Natural killer cell treated with Interleukin-12 subunit alpha and Interleukin-12 subunit beta and Interleukin-15 and Interleukin-18, amount 100 ng/mL, for 72 hours (primary cell): ENCODE measurements at regions not wholly inside any gene's neighbourhood (a gene's known extent, or its start where the extent isn't known, plus 50 kb on each side); places are given as distances from the start of the nearest gene placed in this dataset.

Source experiments
- ATAC-seq, 2 donors: fragments of 150-1000 bp; cut with Tn5 transposase in 1 of 2; sonication (Bioruptor Pico), chemical (Tn5 transposase) in 1 of 2; 2 replicates each; pipeline ENCODE4 v1.10.0; 2021
- DNase-seq: peaks from one replicate; pipeline ENCODE4 v3.0.0; 2022; ENCODE audit warnings: low spot score
- H3K27ac Mint-ChIP-seq, 2 donors: 1 replicate in 1 of 2; 2 replicates in 1 of 2; pipeline ENCODE4 v1.8.0; 2022; ENCODE audit warnings: mixed read lengths in 2 of 2, mild to moderate bottlenecking in 1 of 2, moderate library complexity in 1 of 2
- H3K27me3 Mint-ChIP-seq, 2 donors: 1 replicate in 1 of 2; 2 replicates in 1 of 2; pipeline ENCODE4 v1.8.0; 2022; ENCODE audit warnings: mixed read lengths in 2 of 2
- H3K36me3 Mint-ChIP-seq: one replicate; pipeline ENCODE4 v1.8.0; 2022; ENCODE audit warnings: mixed read lengths
- H3K4me1 Mint-ChIP-seq, 2 donors: 1 replicate in 1 of 2; 2 replicates in 1 of 2; pipeline ENCODE4 v1.8.0; 2022; ENCODE audit warnings: low read depth in 2 of 2, mixed read lengths in 2 of 2, mild to moderate bottlenecking in 1 of 2
- H3K4me3 Mint-ChIP-seq: one replicate; pipeline ENCODE4 v1.8.0; 2022; ENCODE audit warnings: mixed read lengths
- H3K9me3 Mint-ChIP-seq: 2 replicates; pipeline ENCODE4 v1.8.0; 2022; ENCODE audit warnings: mixed read lengths

GRCh38 chr6:7664003-7664402 lies 61.9 kb upstream of the BMP6 start:
- H3K9me3 Mint-ChIP-seq = no peaks in the 10 kb centered on the region
- H3K4me1 Mint-ChIP-seq = no peaks in the 10 kb centered on the region
- H3K27ac Mint-ChIP-seq = no peak overlapping the region
- ATAC-seq (no peak), DNase-seq (no peak)
- H3K27me3 Mint-ChIP-seq = peaks cover 9 to 38% of the 10 kb centered on the region in 2 donors
- no peak overlapping the region for H3K4me3 Mint-ChIP-seq
- no peaks in the 10 kb centered on the region for H3K36me3 Mint-ChIP-seq

- Mint-ChIP-seq H3K9me3 (no peaks in the 10 kb centered on the region), H3K27me3 (peaks cover 10 to 17% of the 10 kb centered on the region in 2 donors), H3K4me3 (no peak overlapping the region), H3K4me1 (no peaks in the 10 kb centered on the region), H3K36me3 (no peaks in the 10 kb centered on the region), H3K27ac (no peak overlapping the region)
- ATAC-seq (no peak), DNase-seq (no peak)
Observed at GRCh38 chr6:7668936-7669335, 57.0 kb upstream of the BMP6 start.

- Mint-ChIP-seq H3K4me1 (no peaks in the 10 kb centered on the region), H3K27ac (no peak overlapping the region), H3K9me3 (no peaks in the 10 kb centered on the region), H3K4me3 (no peak overlapping the region), H3K27me3 (peaks cover 8 to 10% of the 10 kb centered on the region in 2 donors), H3K36me3 (no peaks in the 10 kb centered on the region)
- DNase-seq = no peak
- no peak for ATAC-seq
Observed at GRCh38 chr6:7669742-7670141, 56.2 kb upstream of the BMP6 start.

DNA sequence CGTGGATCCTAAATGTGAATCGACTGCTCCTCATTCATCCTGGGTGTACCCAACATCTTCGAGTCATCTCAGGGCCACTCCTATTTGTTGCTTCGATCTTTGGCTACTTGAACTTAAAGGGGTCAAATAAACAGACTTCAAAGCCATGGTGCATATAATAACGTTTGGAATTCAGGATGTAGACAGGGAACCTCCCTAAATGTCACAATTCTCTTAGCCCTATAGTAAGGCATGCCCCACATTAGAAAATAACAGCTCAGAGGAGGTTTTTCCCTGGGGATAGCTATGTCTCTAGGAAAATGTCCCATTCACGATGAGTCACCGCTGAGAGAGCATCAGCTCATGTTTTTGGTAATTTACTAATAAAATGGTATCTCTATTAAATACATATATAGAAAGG lies 54.8 kb upstream of the BMP6 start:
- ATAC-seq (no peak), DNase-seq (no peak)
- Mint-ChIP-seq H3K4me3 (no peak overlapping the region), H3K36me3 (no peaks in the 10 kb centered on the region), H3K9me3 (no peaks in the 10 kb centered on the region), H3K27me3 (peaks cover 7 to 10% of the 10 kb centered on the region in 2 donors), H3K4me1 (no peaks in the 10 kb centered on the region), H3K27ac (no peak overlapping the region)

- Mint-ChIP-seq H3K27ac (no peak overlapping the region), H3K36me3 (no peaks in the 10 kb centered on the region), H3K4me3 (no peak overlapping the region), H3K4me1 (no peaks in the 10 kb centered on the region), H3K27me3 (peaks cover 7 to 11% of the 10 kb centered on the region in 2 donors), H3K9me3 (no peaks in the 10 kb centered on the region)
- no peak for ATAC-seq
- no peak for DNase-seq
Observed at GRCh38 chr6:7671581-7671980, 54.3 kb upstream of the BMP6 start.

DNA sequence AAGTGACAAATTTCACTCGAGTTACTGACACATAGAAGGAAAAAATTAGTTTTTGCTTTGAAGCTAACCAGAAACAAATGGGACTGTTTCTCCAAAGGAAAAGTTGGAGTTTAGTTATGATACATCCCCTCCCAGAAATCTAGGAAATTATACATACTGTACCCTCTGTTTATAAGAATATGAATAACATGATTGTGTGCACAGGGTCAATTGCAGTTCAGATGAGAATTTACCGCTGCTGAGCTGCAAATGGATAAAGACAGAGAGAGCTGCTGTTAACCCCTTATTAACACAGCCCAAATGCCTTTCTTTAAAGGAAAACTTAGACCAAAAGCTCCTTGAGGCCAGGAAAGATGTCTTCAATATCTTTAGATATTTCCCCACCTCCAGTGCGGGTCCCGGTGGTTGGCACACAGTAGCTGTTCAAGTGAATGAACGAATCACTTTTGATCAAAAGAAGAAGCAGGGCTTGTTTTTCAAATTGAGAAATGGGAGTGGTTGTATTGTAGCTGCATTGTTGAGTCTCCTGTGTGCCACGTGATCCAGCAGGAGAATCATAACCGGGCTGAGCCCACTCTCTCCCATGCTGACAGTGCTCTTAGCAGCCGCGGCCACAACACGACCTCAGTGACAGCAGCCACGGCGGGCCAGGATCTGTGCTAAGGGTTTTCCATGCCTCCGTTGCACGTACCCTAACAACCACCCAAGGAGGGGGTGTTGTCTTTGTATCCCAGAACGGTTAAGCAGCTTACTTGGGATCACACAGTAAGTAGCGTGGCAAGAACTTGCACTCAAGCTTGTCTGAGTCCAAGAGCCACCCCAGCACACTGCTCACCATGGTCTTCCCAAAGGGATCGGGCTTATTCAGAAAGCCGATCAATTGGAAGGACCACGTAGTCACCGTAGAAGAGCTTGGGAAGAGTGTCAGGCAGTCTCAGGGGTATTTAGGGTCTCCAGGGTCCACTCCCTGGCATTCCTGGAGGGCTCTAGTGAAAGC lies 53.5 kb upstream of the BMP6 start:
- H3K4me1 Mint-ChIP-seq = no peaks in the 10 kb centered on the region
- H3K4me3 Mint-ChIP-seq = no peak overlapping the region
- no peaks in the 10 kb centered on the region for H3K9me3 Mint-ChIP-seq
- DNase-seq (no peak), ATAC-seq (no peak)
- H3K36me3 Mint-ChIP-seq = no peaks in the 10 kb centered on the region
- no peak overlapping the region for H3K27ac Mint-ChIP-seq
- H3K27me3 Mint-ChIP-seq = peaks cover 7 to 11% of the 10 kb centered on the region in 2 donors

GRCh38 chr6:7673063-7673536 lies 52.8 kb upstream of the BMP6 start:
- H3K9me3 Mint-ChIP-seq = no peaks in the 10 kb centered on the region
- H3K4me1 Mint-ChIP-seq = no peaks in the 10 kb centered on the region
- DNase-seq = no peak
- peaks cover 14 to 15% of the 10 kb centered on the region in 2 donors for H3K27me3 Mint-ChIP-seq
- no peaks in the 10 kb centered on the region for H3K36me3 Mint-ChIP-seq
- H3K4me3 Mint-ChIP-seq = no peak overlapping the region
- H3K27ac Mint-ChIP-seq = no peak overlapping the region
- peak in 1 of 2 donors; percentile 29 for ATAC-seq

- Mint-ChIP-seq H3K4me3 (no peak overlapping the region), H3K27ac (no peak overlapping the region), H3K27me3 (peaks cover 11 to 20% of the 10 kb centered on the region in 2 donors), H3K4me1 (no peaks in the 10 kb centered on the region), H3K9me3 (no peaks in the 10 kb centered on the region), H3K36me3 (no peaks in the 10 kb centered on the region)
- ATAC-seq = no peak
- no peak for DNase-seq
Observed at GRCh38 chr6:7674291-7674690, 51.6 kb upstream of the BMP6 start.

GRCh38 chr6:7675353-7675945 lies 50.5 kb upstream of the BMP6 start:
- Mint-ChIP-seq H3K36me3 (no peaks in the 10 kb centered on the region), H3K4me3 (no peak overlapping the region), H3K27ac (no peak overlapping the region), H3K4me1 (no peaks in the 10 kb centered on the region), H3K27me3 (peaks cover 15 to 31% of the 10 kb centered on the region in 2 donors), H3K9me3 (no peaks in the 10 kb centered on the region)
- no peak for ATAC-seq
- no peak for DNase-seq
